CD4-positive, alpha-beta memory T cell (primary cell): ENCODE measurements at regions not wholly inside any gene's neighbourhood (a gene's known extent, or its start where the extent isn't known, plus 50 kb on each side); places are given as distances from the start of the nearest gene placed in this dataset.
"Not testable (repeated sequence)": the region's sequence is repeated elsewhere in the genome, so short reads cannot be mapped to it uniquely, and the experiment has no call there.

Experiments
- CTCF ChIA-PET: fragments of 350-600 bp; sonication (Branson Sonifier 250); formaldehyde crosslinking; loops from one replicate; lab custom pipeline; 2021; ENCODE audit warnings: inconsistent platforms; ENCODE audit not compliant: partially characterized antibody; lab: Charles Lee
- POLR2A ChIA-PET: fragments of 350-600 bp; sonication (Branson Sonifier 250); formaldehyde crosslinking; loops from one replicate; lab custom pipeline; 2021; ENCODE audit not compliant: partially characterized antibody; lab: Charles Lee
- DNase-seq, 5 donors: peaks; one replicate each; pipeline versions ENCODE4 v3.0.0 to v3.0.0-alpha.2; 2020 to 2022; ENCODE audit warnings: mixed read lengths in 1 of 5
- H3K27ac ChIP-seq: one replicate; pipeline ENCODE4 v1.7.0; 2013; ENCODE audit warnings: low read depth, low read length
- H3K27me3 ChIP-seq: 2 replicates; pipeline ENCODE4 v1.7.0; 2013; ENCODE audit warnings: mild to moderate bottlenecking, low read length, moderate library complexity; ENCODE audit not compliant: insufficient read depth
- H3K36me3 ChIP-seq: 2 replicates; pipeline ENCODE4 v1.7.0; 2013; ENCODE audit warnings: mild to moderate bottlenecking, low read length, moderate library complexity; ENCODE audit not compliant: insufficient read depth
- H3K4me1 ChIP-seq: 2 replicates; pipeline ENCODE4 v1.7.0; 2013; ENCODE audit warnings: mild to moderate bottlenecking, low read length, moderate library complexity; ENCODE audit not compliant: insufficient read depth
- H3K4me3 ChIP-seq, 2 donors: one replicate each; pipeline ENCODE4 v1.7.0; 2013; ENCODE audit warnings: low read length in 2 of 2, mild to moderate bottlenecking in 1 of 2
- H3K9me3 ChIP-seq, 2 donors: one replicate each; pipeline ENCODE4 v1.7.0; 2013; ENCODE audit warnings: low read length in 2 of 2, control low read depth in 1 of 2; ENCODE audit not compliant: control insufficient read depth in 1 of 2
- H3K27ac Mint-ChIP-seq, 7 donors: one replicate each; pipeline ENCODE4 v1.8.0; 2020 to 2021; ENCODE audit warnings: mixed read lengths in 7 of 7, mild to moderate bottlenecking in 6 of 7, inconsistent platforms in 3 of 7, moderate library complexity in 3 of 7
- H3K27me3 Mint-ChIP-seq, 2 donors: one replicate each; pipeline ENCODE4 v1.8.0; 2020 to 2021; ENCODE audit warnings: mixed read lengths in 2 of 2
- H3K36me3 Mint-ChIP-seq, 2 donors: one replicate each; pipeline ENCODE4 v1.8.0; 2020 to 2021; ENCODE audit warnings: mixed read lengths in 2 of 2, inconsistent platforms in 1 of 2, mild to moderate bottlenecking in 1 of 2
- H3K4me1 Mint-ChIP-seq, 4 donors: one replicate each; pipeline ENCODE4 v1.8.0; 2020 to 2021; ENCODE audit warnings: mixed read lengths in 4 of 4, mild to moderate bottlenecking in 1 of 4
- H3K4me3 Mint-ChIP-seq, 8 donors: one replicate each; pipeline ENCODE4 v1.8.0; 2020 to 2021; ENCODE audit warnings: mixed read lengths in 8 of 8, mild to moderate bottlenecking in 7 of 8, moderate library complexity in 6 of 8, inconsistent platforms in 3 of 8
- H3K9me3 Mint-ChIP-seq, 8 donors: one replicate each; pipeline ENCODE4 v1.8.0; 2020 to 2021; ENCODE audit warnings: mixed read lengths in 8 of 8, mild to moderate bottlenecking in 5 of 8, inconsistent platforms in 3 of 8, moderate library complexity in 1 of 8
- intact Hi-C: fragments of 100-400 bp; cut with micrococcal nuclease; formaldehyde crosslinking; loops from one replicate; pipeline ENCODE4 v1.15.1; 2023

DNA sequence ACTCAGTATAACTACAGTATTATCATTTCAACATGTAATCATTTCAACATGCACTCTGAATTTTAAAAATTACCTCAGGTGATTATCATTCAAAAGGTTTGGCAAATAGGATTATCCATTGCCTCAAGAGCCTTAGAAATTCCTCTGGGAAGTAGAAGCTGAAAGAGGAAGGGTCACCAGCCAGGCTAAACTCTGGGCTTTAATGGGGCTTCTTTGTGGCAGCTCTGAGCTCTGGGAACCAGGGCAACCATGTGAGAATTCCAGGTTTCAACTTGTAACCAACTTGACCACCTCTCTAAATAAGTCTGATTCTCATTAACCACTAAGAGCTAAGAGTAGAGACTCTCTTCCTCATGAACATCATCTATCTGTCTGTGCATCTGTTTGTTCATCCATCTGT lies 117.2 kb upstream of the MED14 start:
- CTCF ChIA-PET: no interaction called here
- Mint-ChIP-seq H3K4me3 (no peak overlapping the region), H3K36me3 (no peaks in the 10 kb centered on the region), H3K27ac (no peak overlapping the region), H3K27me3 (peaks cover 0 to 3% of the 10 kb centered on the region in 2 donors), H3K4me1 (no peaks in the 10 kb centered on the region), H3K9me3 (peaks cover 0 to 2% (median 0%) of the 10 kb centered on the region in 8 donors)
- DNase-seq: no peak
- Histone ChIP-seq H3K4me1 (no peaks in the 10 kb centered on the region), H3K27me3 (no peaks in the 10 kb centered on the region), H3K4me3 (no peak overlapping the region), H3K9me3 (no peaks in the 10 kb centered on the region), H3K36me3 (no peaks in the 10 kb centered on the region), H3K27ac (no peak overlapping the region)
- POLR2A ChIA-PET: no interaction called here
- intact Hi-C loops: no loop called here

DNA sequence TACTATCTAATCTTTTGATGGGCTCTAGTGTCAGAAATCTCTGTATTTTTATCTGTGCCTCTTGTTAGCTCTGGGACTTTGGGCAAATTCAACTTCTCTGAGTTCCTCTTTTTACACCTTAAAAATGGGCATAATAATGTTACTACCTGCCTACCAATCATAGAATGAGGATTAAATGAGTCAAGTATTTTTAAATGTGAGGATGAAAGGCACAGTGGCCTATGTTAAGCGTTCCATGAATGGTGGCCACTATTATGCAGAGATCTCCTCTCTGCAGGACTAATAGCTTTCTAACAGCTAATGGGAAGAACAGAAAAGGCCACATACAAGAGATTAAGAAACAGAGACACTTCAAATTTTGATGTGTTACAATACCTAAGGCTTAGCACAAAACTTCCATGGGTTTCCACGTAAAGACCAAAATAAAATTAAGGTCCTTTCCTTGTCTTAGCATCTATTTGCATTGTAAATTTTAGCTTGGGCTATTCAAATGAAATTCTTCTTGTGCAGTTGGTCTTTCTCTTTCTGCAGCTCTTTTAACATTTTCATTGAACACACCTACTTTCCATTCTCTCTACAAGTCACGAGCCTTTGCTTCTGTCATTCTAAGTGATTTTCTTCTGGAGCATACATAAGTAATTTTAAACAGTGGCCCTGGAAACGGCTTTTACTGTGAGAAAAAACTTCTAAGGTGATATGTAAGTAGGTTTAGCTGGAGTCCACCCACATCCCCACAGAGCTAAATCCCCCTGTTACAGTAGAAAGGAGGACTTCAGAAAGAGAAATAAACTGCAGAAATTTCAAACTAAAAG lies 117.9 kb upstream of the MED14 start:
- no peaks in the 10 kb centered on the region for H3K27me3 ChIP-seq
- Mint-ChIP-seq H3K27ac (peak overlapping the region in 1 of 7 donors; percentile 68), H3K4me1 (no peaks in the 10 kb centered on the region), H3K27me3 (peaks cover 0 to 3% of the 10 kb centered on the region in 2 donors), H3K4me3 (no peak overlapping the region), H3K9me3 (peaks cover 0 to 2% (median 0%) of the 10 kb centered on the region in 8 donors), H3K36me3 (no peaks in the 10 kb centered on the region)
- intact Hi-C loops: no loop called here
- ChIA-PET POLR2A (no interaction called here), CTCF (no interaction called here)
- H3K36me3 ChIP-seq: no peaks in the 10 kb centered on the region
- no peak overlapping the region for H3K27ac ChIP-seq
- no peaks in the 10 kb centered on the region for H3K4me1 ChIP-seq
- DNase-seq: no peak
- no peak overlapping the region for H3K4me3 ChIP-seq
- no peaks in the 10 kb centered on the region for H3K9me3 ChIP-seq

GRCh38 chrX:40853816-40854123 lies 118.4 kb upstream of the MED14 start:
- intact Hi-C loops: no loop called here
- Mint-ChIP-seq H3K9me3 (peaks cover 0 to 2% (median 0%) of the 10 kb centered on the region in 8 donors), H3K4me1 (no peaks in the 10 kb centered on the region), H3K36me3 (no peaks in the 10 kb centered on the region), H3K4me3 (no peak overlapping the region), H3K27ac (peak overlapping the region in 1 of 7 donors; percentile 68), H3K27me3 (peaks cover 0 to 3% of the 10 kb centered on the region in 2 donors)
- H3K4me1 ChIP-seq: no peaks in the 10 kb centered on the region
- no peaks in the 10 kb centered on the region for H3K36me3 ChIP-seq
- no peak overlapping the region for H3K27ac ChIP-seq
- no peak overlapping the region for H3K4me3 ChIP-seq
- ChIA-PET CTCF (no interaction called here), POLR2A (no interaction called here)
- no peaks in the 10 kb centered on the region for H3K27me3 ChIP-seq
- DNase-seq: no peak
- H3K9me3 ChIP-seq: no peaks in the 10 kb centered on the region

DNA sequence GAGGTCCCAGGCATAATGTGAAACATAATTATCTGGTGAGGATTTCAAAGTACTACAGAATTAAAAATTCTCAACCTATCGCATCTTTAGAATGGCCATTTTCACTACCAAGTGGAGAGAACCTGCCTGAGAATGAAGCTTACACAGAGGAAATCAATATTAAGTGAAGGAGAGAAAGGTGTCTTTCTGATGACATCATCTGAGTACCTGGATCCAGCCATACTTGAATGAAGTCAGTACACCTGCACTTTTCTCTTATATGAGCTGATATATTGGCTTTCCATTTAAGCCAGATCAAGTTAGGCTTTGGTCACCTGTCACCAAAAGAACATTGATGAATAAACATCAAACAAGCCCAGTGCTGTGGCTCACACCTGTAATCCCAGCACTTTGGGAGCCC lies 118.9 kb upstream of the MED14 start:
- Mint-ChIP-seq H3K27me3 (peaks cover 0 to 3% of the 10 kb centered on the region in 2 donors), H3K4me3 (no peak overlapping the region), H3K9me3 (peaks cover 0 to 2% (median 0%) of the 10 kb centered on the region in 8 donors), H3K36me3 (no peaks in the 10 kb centered on the region), H3K27ac (no peak overlapping the region), H3K4me1 (no peaks in the 10 kb centered on the region)
- DNase-seq: no peak
- no peak overlapping the region for H3K4me3 ChIP-seq
- no peaks in the 10 kb centered on the region for H3K9me3 ChIP-seq
- no peaks in the 10 kb centered on the region for H3K4me1 ChIP-seq
- H3K27me3 ChIP-seq: no peaks in the 10 kb centered on the region
- no peak overlapping the region for H3K27ac ChIP-seq
- no peaks in the 10 kb centered on the region for H3K36me3 ChIP-seq
- ChIA-PET POLR2A (no interaction called here), CTCF (no interaction called here)
- intact Hi-C loops: no loop called here

- intact Hi-C loops: no loop called here
- H3K27me3 ChIP-seq: no peaks in the 10 kb centered on the region
- ChIA-PET POLR2A (no interaction called here), CTCF (no interaction called here)
- no peak overlapping the region for H3K27ac ChIP-seq
- Mint-ChIP-seq H3K9me3 (peaks cover 0 to 2% (median 0%) of the 10 kb centered on the region in 8 donors), H3K27me3 (no peaks in the 10 kb centered on the region), H3K4me3 (no peak overlapping the region), H3K27ac (no peak overlapping the region), H3K36me3 (no peaks in the 10 kb centered on the region), H3K4me1 (no peaks in the 10 kb centered on the region)
- H3K4me3 ChIP-seq: no peak overlapping the region
- H3K36me3 ChIP-seq: no peaks in the 10 kb centered on the region
- H3K9me3 ChIP-seq: no peaks in the 10 kb centered on the region
- H3K4me1 ChIP-seq: no peaks in the 10 kb centered on the region
- no peak for DNase-seq
Measured at GRCh38 chrX:40855411-40855810, 120.1 kb upstream of the MED14 start.

GRCh38 chrX:40855932-40856515 lies 120.7 kb upstream of the MED14 start:
- Histone ChIP-seq H3K27ac (no peak overlapping the region), H3K4me3 (no peak overlapping the region), H3K4me1 (no peaks in the 10 kb centered on the region), H3K27me3 (no peaks in the 10 kb centered on the region), H3K9me3 (no peaks in the 10 kb centered on the region), H3K36me3 (no peaks in the 10 kb centered on the region)
- H3K36me3 Mint-ChIP-seq: no peaks in the 10 kb centered on the region
- CTCF ChIA-PET: no interaction called here
- no peak overlapping the region for H3K27ac Mint-ChIP-seq
- no peaks in the 10 kb centered on the region for H3K27me3 Mint-ChIP-seq
- no peaks in the 10 kb centered on the region for H3K4me1 Mint-ChIP-seq
- POLR2A ChIA-PET: no interaction called here
- intact Hi-C loops: no loop called here
- no peak overlapping the region for H3K4me3 Mint-ChIP-seq
- peaks cover 0 to 2% (median 0%) of the 10 kb centered on the region in 8 donors for H3K9me3 Mint-ChIP-seq
- DNase-seq: no peak

DNA sequence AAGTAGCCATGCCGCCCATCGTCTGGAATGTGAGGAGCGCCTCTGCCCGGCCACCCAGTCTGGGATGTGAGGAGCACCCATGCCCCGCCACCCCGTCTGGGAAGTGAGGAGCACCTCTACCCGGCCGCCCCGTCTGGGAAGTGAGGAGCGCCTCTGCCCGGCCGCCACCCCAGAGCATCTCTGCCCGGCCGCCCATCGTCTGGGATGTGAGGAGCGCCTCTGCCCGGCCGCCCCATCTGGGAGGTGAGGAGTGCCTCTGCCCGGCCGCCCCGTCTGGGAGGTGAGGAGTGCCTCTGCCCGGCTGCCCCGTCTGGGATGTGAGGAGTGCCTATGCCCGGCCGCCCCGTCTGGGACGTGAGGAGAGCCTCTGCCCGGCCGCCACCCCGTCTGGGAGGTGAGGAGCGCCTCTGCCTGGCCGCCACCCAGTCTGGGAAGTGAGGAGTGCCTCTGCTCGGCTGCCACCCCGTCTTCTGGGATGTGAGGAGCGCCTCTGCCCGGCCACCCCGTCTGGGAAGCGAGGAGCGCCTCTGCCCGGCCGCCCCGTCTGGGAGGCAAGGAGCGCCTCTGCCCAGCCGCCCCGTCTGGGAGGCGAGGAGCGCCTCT lies 126.7 kb upstream of the MED14 start:
- H3K4me1 Mint-ChIP-seq, POLR2A ChIA-PET, H3K27me3 ChIP-seq, H3K4me1 ChIP-seq, H3K27ac ChIP-seq, H3K36me3 ChIP-seq, H3K9me3 ChIP-seq, H3K27me3 Mint-ChIP-seq, H3K4me3 Mint-ChIP-seq, H3K36me3 Mint-ChIP-seq, intact Hi-C loops, CTCF ChIA-PET, H3K4me3 ChIP-seq, H3K27ac Mint-ChIP-seq, DNase-seq: not testable (repeated sequence)
- peaks cover 0 to 14% (median 3%) of the 10 kb centered on the region in 8 donors for H3K9me3 Mint-ChIP-seq
